HG02943 (cell line): ENCODE measurements at regions not wholly inside any gene's neighbourhood (a gene's known extent, or its start where the extent isn't known, plus 50 kb on each side); places are given as distances from the start of the nearest gene placed in this dataset.
A peak's percentile ranks its signal among the peaks of the same experiment; 100 is the strongest.

Experiments
- ATAC-seq: cut with Tn5 transposase; IDR thresholded peaks from one replicate; pipeline ENCODE4 v1.9.1; 2021; ENCODE audit warnings: mild to moderate bottlenecking, low read depth, moderate library complexity; ENCODE audit not compliant: unreplicated experiment

DNA sequence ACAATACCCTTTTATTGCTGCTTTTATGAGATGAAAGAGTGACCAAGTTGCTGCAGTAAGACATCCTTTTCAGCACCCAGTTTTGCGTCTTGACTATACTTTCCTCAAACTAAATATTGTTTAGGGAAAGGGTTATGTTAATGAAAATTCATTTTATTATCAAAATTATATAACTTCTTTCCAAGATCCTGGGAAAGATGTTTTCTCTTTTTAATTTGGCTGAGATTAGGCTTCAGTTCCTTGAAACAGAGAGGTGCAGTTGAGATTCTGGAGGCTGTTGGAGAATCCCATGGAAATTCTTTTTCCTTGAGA, 91.6 kb upstream of the KCNA3 start:
- ATAC-seq, result no peak

- ATAC-seq, result no peak
These were observed 91.0 kb upstream of the KCNA3 start for GRCh38 chr1:110765640-110766335.

GRCh38 chr1:110763149-110763548, 88.4 kb upstream of the KCNA3 start:
- ATAC-seq, result no peak

GRCh38 chr1:110760321-110760720, 85.6 kb upstream of the KCNA3 start:
- no peak for ATAC-seq

DNA sequence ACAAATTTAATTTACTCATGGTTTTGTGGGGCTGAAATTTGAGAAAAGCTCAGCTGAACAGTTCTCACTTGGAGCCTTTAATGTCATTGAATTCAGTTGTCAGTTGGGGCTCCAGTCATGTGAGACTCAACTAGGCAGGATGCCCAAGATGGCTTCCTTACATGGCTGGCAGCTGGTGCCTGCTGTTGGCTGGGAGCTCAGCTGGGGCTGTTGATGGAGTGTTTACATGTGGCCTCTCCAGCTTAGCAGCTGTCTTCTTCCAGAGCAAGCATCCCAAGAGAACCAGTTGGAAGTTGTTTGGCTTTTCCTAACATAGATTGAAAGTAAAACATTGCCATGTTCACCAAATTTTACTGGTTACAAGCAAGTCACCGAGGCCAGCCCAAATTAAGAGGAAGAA, 81.8 kb upstream of the KCNA3 start:
- no peak for ATAC-seq

DNA sequence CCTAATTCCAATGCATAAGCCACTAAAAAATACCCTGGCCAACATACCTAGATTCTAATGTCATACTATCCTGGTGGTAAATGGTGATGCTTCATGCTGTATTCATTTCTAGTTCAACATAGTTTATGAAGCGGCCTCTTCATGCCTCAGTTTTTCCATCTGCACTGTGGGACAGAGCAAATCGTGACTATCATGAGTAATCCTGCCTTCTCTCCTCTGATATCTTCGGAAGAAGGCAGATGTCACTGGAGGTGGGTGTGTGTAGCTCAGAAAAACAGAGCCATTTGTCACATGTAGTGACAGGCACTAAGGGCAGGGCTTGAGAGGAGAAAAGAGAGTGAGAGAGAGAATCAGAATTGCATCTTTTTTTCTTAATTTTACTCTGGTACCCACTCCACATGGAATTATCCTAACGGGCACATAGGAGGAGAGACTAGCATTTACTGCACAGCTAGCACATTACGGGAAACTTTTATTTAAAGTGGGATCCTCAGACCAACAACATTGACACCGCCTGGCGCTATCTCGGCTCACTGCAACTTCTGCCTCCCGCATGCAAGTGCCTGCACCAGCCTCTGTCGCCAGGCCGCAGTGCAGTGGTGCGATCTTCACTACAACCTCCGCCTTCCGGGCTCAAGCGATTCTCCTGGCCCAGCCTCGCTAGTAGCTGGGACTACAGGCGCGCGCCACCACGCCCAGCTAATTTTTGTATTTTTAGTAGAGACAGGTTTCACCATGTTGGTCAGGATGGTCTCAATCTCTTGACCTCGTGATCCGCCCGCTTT, 78.4 kb upstream of the KCNA3 start:
- ATAC-seq, result no peak

DNA sequence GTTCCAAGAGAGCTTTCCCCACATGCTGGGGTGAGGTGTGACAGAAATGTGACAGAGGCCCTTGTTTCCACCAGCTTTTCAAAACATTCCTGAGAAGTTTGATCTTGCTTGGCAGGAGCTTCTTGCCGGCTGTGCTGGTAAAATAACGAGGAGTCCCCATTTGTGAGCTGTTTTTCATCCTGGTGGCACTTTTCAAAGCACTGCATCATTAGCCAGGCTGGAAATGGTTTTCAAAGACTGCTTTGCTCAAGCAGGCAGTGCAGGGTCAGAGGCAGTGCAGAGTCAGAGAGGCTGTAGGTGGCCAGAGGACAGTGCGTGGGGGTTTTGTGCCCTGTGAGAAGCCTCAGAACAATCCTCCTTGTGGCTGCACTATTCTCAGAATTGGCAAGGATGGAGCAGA, 75.8 kb upstream of the KCNA3 start:
- no peak for ATAC-seq

DNA sequence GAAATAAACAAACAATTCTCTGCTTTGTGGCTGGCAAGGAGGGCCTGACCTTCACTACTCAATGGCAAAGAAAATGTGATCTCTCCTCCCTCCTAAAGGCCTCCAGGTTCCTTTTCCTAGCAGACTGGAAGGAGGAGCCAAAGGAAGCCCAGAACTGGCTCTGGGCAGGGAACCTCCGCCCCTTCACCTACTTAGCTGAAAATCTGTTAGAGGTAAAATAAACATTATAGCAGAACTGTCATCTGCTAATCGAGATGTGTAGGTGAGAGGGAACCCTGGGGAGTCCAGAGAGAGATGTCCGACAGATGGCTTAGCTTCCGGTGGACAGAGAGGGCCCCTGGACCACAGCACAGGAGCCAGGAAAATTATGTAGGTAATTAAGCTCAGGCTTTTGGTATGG, 75.2 kb upstream of the KCNA3 start:
- ATAC-seq, result no peak

DNA sequence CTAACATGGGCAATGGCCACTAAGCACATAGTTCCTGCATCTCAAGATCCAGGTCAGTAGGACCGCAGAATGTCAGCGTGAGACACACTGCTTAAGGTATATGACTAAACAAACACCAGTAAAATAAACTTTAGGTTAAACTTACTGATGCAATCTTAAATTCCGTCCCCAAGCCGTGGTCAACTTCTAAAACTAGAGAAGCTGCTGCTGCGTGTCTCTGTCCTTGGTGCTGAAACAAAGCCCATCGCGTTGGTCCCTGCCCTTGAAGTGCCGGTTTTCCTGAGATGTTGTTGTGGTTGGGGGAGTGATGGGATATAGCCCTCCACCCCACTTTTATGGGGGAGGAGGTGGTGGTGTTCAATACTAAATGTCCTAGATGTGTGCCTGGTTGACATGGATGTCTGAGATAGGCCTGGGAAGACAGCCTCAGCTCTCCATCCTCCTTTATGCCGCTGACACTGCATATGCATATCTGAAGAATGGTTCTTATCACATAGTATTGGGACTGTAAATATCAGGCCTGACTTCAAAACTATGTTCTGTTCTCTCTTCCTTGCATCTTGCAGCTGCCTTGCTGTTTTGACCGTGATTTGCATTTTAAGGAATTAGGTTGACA, 72.0 kb upstream of the KCNA3 start:
- no peak for ATAC-seq

GRCh38 chr1:110743397-110743796, 68.7 kb upstream of the KCNA3 start:
- no peak for ATAC-seq

GRCh38 chr1:110736900-110737605, 62.3 kb upstream of the KCNA3 start:
- no peak for ATAC-seq

DNA sequence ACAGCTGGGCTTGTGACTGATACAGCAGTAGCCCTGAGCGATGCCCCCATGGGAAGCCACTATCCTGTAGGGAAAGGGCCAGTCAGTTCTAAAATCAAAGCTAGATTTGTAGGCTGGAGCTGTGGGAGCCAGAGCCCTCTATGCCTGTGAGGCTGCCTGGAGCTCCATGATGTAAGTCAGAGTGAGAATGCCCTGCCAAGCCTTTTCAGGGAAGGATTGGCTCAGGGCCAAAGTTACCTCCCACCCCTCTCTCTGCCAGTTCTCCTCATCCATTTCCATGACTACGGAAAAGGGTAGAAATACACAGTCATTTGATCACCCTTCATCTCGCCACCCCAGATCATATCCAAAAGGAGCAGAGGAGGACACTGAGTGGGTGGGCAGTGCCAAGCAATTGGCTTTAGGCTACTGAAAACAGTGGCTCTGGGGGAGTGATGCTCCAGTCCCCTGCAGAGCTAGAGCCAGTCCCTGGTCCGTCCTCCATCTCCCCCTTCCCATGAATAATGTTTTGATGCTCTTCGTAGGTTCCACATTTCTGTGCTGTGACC, 59.5 kb upstream of the KCNA3 start:
- ATAC-seq, result no peak

- no peak for ATAC-seq
These were observed 56.8 kb upstream of the KCNA3 start for GRCh38 chr1:110731529-110731928.

DNA sequence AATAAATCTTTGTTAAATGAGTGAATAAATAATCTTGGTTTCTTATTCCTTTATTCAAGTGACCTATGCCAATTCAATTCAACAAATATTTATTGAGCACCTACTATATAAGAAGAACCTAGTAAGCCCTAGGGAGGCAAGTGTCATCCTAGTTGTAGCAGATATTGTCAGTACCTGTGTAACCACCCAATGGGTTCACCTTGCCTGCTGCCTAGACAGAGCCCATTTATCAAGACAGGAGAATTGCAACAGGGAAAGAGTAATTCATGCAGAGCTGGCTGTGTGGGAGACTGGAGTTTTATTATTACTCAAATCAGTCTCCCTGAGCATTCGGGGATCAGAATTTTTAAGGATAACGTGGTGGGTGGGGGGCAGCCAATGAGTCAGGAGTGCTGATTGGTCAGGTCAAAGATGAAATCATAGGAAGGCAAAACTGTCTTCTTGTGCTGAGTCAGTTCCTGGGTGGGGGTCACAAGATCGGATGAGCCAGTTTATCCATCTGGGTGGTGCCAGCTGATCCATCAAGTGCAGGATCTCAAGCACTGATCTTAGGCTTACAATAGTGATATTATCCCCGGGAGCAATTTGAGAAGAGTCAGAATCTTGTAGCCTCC, 53.8 kb upstream of the KCNA3 start:
- no peak for ATAC-seq

GRCh38 chr1:110727246-110727645, 52.5 kb upstream of the KCNA3 start:
- ATAC-seq, result no peak

GRCh38 chr1:110726755-110727154, 52.0 kb upstream of the KCNA3 start:
- ATAC-seq, result peak; percentile 69
